ENCODE measurements at regions not wholly inside any gene's neighbourhood (a gene's known extent, or its start where the extent isn't known, plus 50 kb on each side); places are given as distances from the start of the nearest gene placed in this dataset.

DNA sequence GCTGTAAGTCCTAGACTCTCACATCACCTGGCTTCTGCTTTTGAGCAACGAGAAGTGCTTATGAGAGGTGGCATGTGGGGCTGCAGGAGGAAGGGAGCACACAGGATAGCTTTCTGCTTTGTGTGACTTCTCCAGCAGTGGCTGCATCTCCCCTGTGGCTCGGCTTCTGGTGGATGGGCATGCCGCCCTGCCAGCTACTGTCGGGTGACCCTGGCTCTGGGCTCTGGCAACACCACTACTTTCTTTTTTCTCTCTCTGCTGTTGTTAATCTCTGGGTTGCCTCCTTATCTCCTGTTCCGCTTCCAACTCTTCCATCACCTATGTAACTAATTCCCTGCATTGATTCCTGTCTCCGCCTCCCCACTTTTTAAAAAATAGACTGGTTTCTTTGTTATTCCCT, 209.1 kb upstream of the DAAM1 start:
- no peaks in the 10 kb centered on the region for H3K4me1 ChIP-seq
- WGBS: 87% methylated on average over 6 of the region's 6 CpGs
- no peaks in the 10 kb centered on the region for H3K9me3 ChIP-seq
- no peak overlapping the region for H3K27ac ChIP-seq
- no peak overlapping the region for H3K4me3 ChIP-seq
- DNase-seq (ENCODE audit: low spot score in 2 of 2): no peak
- TF ChIP-seq POLR2AphosphoS5 (IDR thresholded peaks at IDR 0.05) (no peak), EP300 (IDR thresholded peaks at IDR 0.05) (no peak), POLR2A (IDR thresholded peaks at IDR 0.05) (no peak)
- TF ChIP-seq, protein P1, sequence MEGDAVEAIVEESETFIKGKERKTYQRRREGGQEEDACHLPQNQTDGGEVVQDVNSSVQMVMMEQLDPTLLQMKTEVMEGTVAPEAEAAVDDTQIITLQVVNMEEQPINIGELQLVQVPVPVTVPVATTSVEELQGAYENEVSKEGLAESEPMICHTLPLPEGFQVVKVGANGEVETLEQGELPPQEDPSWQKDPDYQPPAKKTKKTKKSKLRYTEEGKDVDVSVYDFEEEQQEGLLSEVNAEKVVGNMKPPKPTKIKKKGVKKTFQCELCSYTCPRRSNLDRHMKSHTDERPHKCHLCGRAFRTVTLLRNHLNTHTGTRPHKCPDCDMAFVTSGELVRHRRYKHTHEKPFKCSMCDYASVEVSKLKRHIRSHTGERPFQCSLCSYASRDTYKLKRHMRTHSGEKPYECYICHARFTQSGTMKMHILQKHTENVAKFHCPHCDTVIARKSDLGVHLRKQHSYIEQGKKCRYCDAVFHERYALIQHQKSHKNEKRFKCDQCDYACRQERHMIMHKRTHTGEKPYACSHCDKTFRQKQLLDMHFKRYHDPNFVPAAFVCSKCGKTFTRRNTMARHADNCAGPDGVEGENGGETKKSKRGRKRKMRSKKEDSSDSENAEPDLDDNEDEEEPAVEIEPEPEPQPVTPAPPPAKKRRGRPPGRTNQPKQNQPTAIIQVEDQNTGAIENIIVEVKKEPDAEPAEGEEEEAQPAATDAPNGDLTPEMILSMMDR (IDR thresholded peaks at IDR 0.05): no peak
- H3K36me3 ChIP-seq: no peaks in the 10 kb centered on the region
- H3K27me3 ChIP-seq: no peaks in the 10 kb centered on the region

DNA sequence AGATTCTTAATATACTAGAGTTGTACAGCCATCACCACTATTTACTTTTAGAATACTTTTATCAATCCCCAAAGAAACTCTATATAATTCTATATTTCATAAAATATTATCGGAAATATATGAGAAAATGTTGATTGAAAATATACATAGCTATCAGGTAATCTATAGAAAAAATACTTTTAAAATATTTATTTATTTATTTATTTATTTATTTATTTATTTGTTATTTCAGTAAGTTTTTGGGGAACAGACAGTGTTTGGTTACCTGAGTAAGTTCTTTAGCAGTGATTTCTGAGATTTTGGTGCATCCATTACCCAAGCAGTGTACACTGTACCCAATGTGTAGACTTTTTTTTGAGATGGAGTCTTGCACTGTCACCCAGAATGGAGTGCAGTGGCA, 206.6 kb upstream of the DAAM1 start:
- 98% methylated on average over 1 of the region's 1 CpG for WGBS
- Histone ChIP-seq H3K9me3 (no peaks in the 10 kb centered on the region), H3K4me3 (no peak overlapping the region), H3K4me1 (no peaks in the 10 kb centered on the region), H3K27me3 (no peaks in the 10 kb centered on the region), H3K36me3 (no peaks in the 10 kb centered on the region), H3K27ac (no peak overlapping the region)
- DNase-seq (ENCODE audit: low spot score in 2 of 2): no peak
- TF ChIP-seq, protein P1 (IDR thresholded peaks at IDR 0.05): no peak
- TF ChIP-seq POLR2AphosphoS5 (IDR thresholded peaks at IDR 0.05) (no peak), EP300 (IDR thresholded peaks at IDR 0.05) (no peak), POLR2A (IDR thresholded peaks at IDR 0.05) (no peak)

DNA sequence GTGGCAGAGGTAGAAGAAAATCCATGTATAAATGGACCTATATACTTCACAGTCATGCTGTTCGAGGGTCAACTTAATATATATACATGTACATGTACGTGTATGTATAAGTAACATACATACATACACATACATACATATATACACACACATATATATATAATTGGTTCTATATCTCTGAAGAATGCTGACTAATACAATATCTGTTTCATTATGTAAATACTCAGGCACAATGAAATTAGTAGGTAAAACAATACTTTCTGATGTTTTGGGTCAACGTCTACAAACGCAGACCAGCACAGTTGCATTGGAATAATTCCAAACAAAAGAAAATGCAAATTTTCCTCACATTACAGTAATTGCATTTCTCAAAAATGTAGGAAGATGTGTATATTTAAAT, 202.7 kb upstream of the DAAM1 start:
- H3K27ac ChIP-seq: no peak overlapping the region
- no peaks in the 10 kb centered on the region for H3K27me3 ChIP-seq
- H3K4me1 ChIP-seq: no peaks in the 10 kb centered on the region
- TF ChIP-seq POLR2AphosphoS5 (IDR thresholded peaks at IDR 0.05): no peak
- TF ChIP-seq EP300 (IDR thresholded peaks at IDR 0.05): no peak
- no peak for TF ChIP-seq POLR2A (IDR thresholded peaks at IDR 0.05)
- TF ChIP-seq, protein P1 (IDR thresholded peaks at IDR 0.05): no peak
- no peak for DNase-seq (ENCODE audit: low spot score in 2 of 2)
- no peak overlapping the region for H3K4me3 ChIP-seq
- no peaks in the 10 kb centered on the region for H3K9me3 ChIP-seq
- H3K36me3 ChIP-seq: no peaks in the 10 kb centered on the region
- WGBS: 84% methylated on average over 4 of the region's 4 CpGs

DNA sequence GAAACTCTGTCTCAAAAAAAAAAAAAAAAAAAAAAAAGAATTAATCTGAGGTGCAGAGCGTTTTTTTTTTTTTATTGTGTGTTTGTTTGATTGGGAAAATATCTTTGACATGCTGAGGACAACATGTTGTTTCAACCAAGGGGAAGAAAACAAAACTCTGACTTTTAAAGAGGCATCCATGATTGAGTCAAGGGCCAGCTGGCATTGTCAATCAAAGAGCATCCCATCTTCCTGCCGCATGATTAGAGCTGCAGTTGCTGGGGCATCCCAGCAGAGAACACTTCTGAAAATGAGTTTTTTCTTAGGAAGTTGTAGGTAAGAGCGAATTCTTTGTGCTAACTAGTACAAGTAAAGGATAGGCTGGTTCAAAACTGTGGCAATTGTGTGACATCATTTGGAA, 200.9 kb upstream of the DAAM1 start:
- WGBS: 89% methylated on average over 3 of the region's 3 CpGs
- Histone ChIP-seq H3K36me3 (no peaks in the 10 kb centered on the region), H3K4me1 (no peaks in the 10 kb centered on the region), H3K4me3 (no peak overlapping the region), H3K9me3 (no peaks in the 10 kb centered on the region), H3K27me3 (no peaks in the 10 kb centered on the region), H3K27ac (no peak overlapping the region)
- TF ChIP-seq EP300 (IDR thresholded peaks at IDR 0.05) (no peak), POLR2AphosphoS5 (IDR thresholded peaks at IDR 0.05) (no peak), POLR2A (IDR thresholded peaks at IDR 0.05) (no peak)
- TF ChIP-seq, protein P1 (IDR thresholded peaks at IDR 0.05): no peak
- DNase-seq (ENCODE audit: low spot score in 2 of 2): no peak

DNA sequence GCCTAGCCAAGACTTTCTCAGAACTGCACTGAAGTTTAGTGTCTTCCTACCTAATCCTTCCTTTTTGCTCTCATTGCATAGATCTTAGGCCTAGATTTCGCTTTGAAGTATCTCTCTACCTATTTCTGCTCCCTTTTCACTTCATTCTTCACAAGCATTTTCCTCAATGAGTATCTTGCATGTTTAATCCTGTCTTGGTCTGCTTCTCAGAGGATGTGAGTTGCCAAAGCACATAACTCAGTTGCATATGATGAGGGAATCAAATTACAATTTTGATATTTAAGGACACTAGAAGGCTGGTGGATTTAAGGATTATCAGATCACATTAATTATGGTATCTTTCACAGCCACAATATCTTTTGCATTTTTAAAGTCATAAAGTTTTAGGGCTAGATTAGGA, 195.5 kb upstream of the DAAM1 start:
- Histone ChIP-seq H3K27ac (no peak overlapping the region), H3K4me3 (no peak overlapping the region), H3K27me3 (no peaks in the 10 kb centered on the region), H3K36me3 (no peaks in the 10 kb centered on the region), H3K9me3 (no peaks in the 10 kb centered on the region), H3K4me1 (no peaks in the 10 kb centered on the region)
- TF ChIP-seq EP300 (IDR thresholded peaks at IDR 0.05) (no peak), POLR2AphosphoS5 (IDR thresholded peaks at IDR 0.05) (no peak), POLR2A (IDR thresholded peaks at IDR 0.05) (no peak)
- TF ChIP-seq, protein P1 (IDR thresholded peaks at IDR 0.05): no peak
- 50% methylated on average over 1 of the region's 1 CpG for WGBS
- no peak for DNase-seq (ENCODE audit: low spot score in 2 of 2)
